H1 (cell line): ENCODE measurements at regions not wholly inside any gene's neighbourhood (a gene's known extent, or its start where the extent isn't known, plus 50 kb on each side); places are given as distances from the start of the nearest gene placed in this dataset.

Experiments used
- ATF3 ChIP-seq: IDR thresholded peaks from 2 replicates; pipeline ENCODE4 v1.6.1; 2011; ENCODE audit warnings: low read depth, mild to moderate bottlenecking, low read length; ENCODE audit not compliant: insufficient read depth
- CHD1 ChIP-seq: IDR thresholded peaks from 2 replicates; pipeline ENCODE4 v1.6.1; 2012; ENCODE audit warnings: low read depth, low read length, improper control_type of control experiment
- E2F6 ChIP-seq: IDR thresholded peaks from 2 replicates; pipeline ENCODE4 v1.6.1; 2012; ENCODE audit warnings: inconsistent platforms
- GTF2F1 ChIP-seq: IDR thresholded peaks from 2 replicates; pipeline ENCODE4 v1.6.1; 2012; ENCODE audit warnings: low read depth, low read length, improper control_type of control experiment, borderline replicate concordance
- KDM1A ChIP-seq: fragments of 200-600, 300-600 bp; sonication (generic); IDR thresholded peaks from 2 replicates; pipeline ENCODE4 v1.7.1; 2016; ENCODE audit warnings: mild to moderate bottlenecking, low read length, borderline replicate concordance
- POLR2A ChIP-seq, 2 experiments: IDR thresholded peaks; 1 replicate in 1 of 2; 2 replicates in 1 of 2; pipeline ENCODE4 v1.6.1; 2011; ENCODE audit warnings: low read depth in 2 of 2, low read length in 2 of 2, mild to moderate bottlenecking in 2 of 2; ENCODE audit errors: control extremely low read depth in 1 of 2
- SAP30 ChIP-seq: fragments of 300-600 bp; sonication (generic); IDR thresholded peaks from 2 replicates; pipeline ENCODE4 v1.7.1; 2012; ENCODE audit warnings: low read length, moderate library complexity, mild to moderate bottlenecking, inconsistent platforms; ENCODE audit not compliant: insufficient read depth, insufficient replicate concordance
- YY1 ChIP-seq: IDR thresholded peaks from 2 replicates; pipeline ENCODE4 v1.6.1; 2011; ENCODE audit warnings: low read depth, mild to moderate bottlenecking, low read length

GRCh38 chr3:69563151-69563550, 176.1 kb upstream of the MITF start (continued):
- TF ChIP-seq ATF3: no peak
- no peak for TF ChIP-seq YY1
- no peak for TF ChIP-seq SAP30
- TF ChIP-seq GTF2F1: no peak
- no peak for TF ChIP-seq E2F6
- TF ChIP-seq KDM1A: no peak
- TF ChIP-seq POLR2A (IDR thresholded peaks at IDR 0.05; ENCODE audit: control extremely low read depth in 1 of 2, low read depth in 2 of 2, low read length in 2 of 2): no peak
- TF ChIP-seq CHD1: no peak
- TF ChIP-seq, all 59 proteins: peak for 0
